ENCODE measurements at regions not wholly inside any gene's neighbourhood (a gene's known extent, or its start where the extent isn't known, plus 50 kb on each side); places are given as distances from the start of the nearest gene placed in this dataset.

GRCh38 chr19:30880551-30880950 is 468.7 kb downstream of the TSHZ3 start:
- H3K4me1 ChIP-seq (ENCODE audit: control insufficient read depth in 3 of 3, insufficient read depth in 2 of 3, low read depth in 1 of 3, low read length in 2 of 3) = no peaks in the 10 kb centered on the region
- FAIRE-seq (no peak), DNase-seq (no peak)
- WGBS, 3 donors = 49 to 70% (median 57%) methylated on average over 4 of the region's 4 CpGs
- H3K27ac ChIP-seq (ENCODE audit: low read depth in 1 of 3, low read length in 2 of 3) = no peak overlapping the region
- no peak overlapping the region for H3K4me3 ChIP-seq (ENCODE audit: low read depth in 1 of 3, low read length in 3 of 3)
- no peaks in the 10 kb centered on the region for H3K9me3 ChIP-seq (ENCODE audit: control insufficient read depth in 2 of 2, insufficient read depth in 1 of 2, low read depth in 1 of 2, low read length in 1 of 2)
- H3K27me3 ChIP-seq (ENCODE audit: control insufficient read depth in 3 of 3, insufficient read depth in 3 of 3, low read length in 3 of 3) = no peaks in the 10 kb centered on the region
- H3K36me3 ChIP-seq (ENCODE audit: control insufficient read depth in 3 of 3, insufficient read depth in 2 of 3, low read depth in 1 of 3, low read length in 3 of 3) = no peaks in the 10 kb centered on the region

- Histone ChIP-seq H3K36me3 (ENCODE audit: control insufficient read depth in 3 of 3, insufficient read depth in 2 of 3, low read depth in 1 of 3, low read length in 3 of 3) (no peaks in the 10 kb centered on the region), H3K27me3 (ENCODE audit: control insufficient read depth in 3 of 3, insufficient read depth in 3 of 3, low read length in 3 of 3) (no peaks in the 10 kb centered on the region), H3K4me3 (ENCODE audit: low read depth in 1 of 3, low read length in 3 of 3) (no peak overlapping the region), H3K9me3 (ENCODE audit: control insufficient read depth in 2 of 2, insufficient read depth in 1 of 2, low read depth in 1 of 2, low read length in 1 of 2) (no peaks in the 10 kb centered on the region), H3K4me1 (ENCODE audit: control insufficient read depth in 3 of 3, insufficient read depth in 2 of 3, low read depth in 1 of 3, low read length in 2 of 3) (no peaks in the 10 kb centered on the region), H3K27ac (ENCODE audit: low read depth in 1 of 3, low read length in 2 of 3) (no peak overlapping the region)
- 69 to 77% (median 70%) methylated on average over 4 of the region's 4 CpGs for WGBS, 3 donors
- DNase-seq = no peak
- no peak for FAIRE-seq
Observed at GRCh38 chr19:30880151-30880550, 469.1 kb downstream of the TSHZ3 start.

- Histone ChIP-seq H3K27me3 (ENCODE audit: control insufficient read depth in 3 of 3, insufficient read depth in 3 of 3, low read length in 3 of 3) (no peaks in the 10 kb centered on the region), H3K4me3 (ENCODE audit: low read depth in 1 of 3, low read length in 3 of 3) (no peak overlapping the region), H3K27ac (ENCODE audit: low read depth in 1 of 3, low read length in 2 of 3) (no peak overlapping the region), H3K9me3 (ENCODE audit: control insufficient read depth in 2 of 2, insufficient read depth in 1 of 2, low read depth in 1 of 2, low read length in 1 of 2) (no peaks in the 10 kb centered on the region), H3K4me1 (ENCODE audit: control insufficient read depth in 3 of 3, insufficient read depth in 2 of 3, low read depth in 1 of 3, low read length in 2 of 3) (no peaks in the 10 kb centered on the region), H3K36me3 (ENCODE audit: control insufficient read depth in 3 of 3, insufficient read depth in 2 of 3, low read depth in 1 of 3, low read length in 3 of 3) (no peaks in the 10 kb centered on the region)
- no peak for FAIRE-seq
- 76 to 88% (median 76%) methylated on average over 3 of the region's 3 CpGs for WGBS, 3 donors
- DNase-seq = no peak
Observed at GRCh38 chr19:30879736-30880135, 469.5 kb downstream of the TSHZ3 start.

- Histone ChIP-seq H3K36me3 (ENCODE audit: control insufficient read depth in 3 of 3, insufficient read depth in 2 of 3, low read depth in 1 of 3, low read length in 3 of 3) (no peaks in the 10 kb centered on the region), H3K4me1 (ENCODE audit: control insufficient read depth in 3 of 3, insufficient read depth in 2 of 3, low read depth in 1 of 3, low read length in 2 of 3) (no peaks in the 10 kb centered on the region), H3K27ac (ENCODE audit: low read depth in 1 of 3, low read length in 2 of 3) (no peak overlapping the region), H3K4me3 (ENCODE audit: low read depth in 1 of 3, low read length in 3 of 3) (no peak overlapping the region), H3K27me3 (ENCODE audit: control insufficient read depth in 3 of 3, insufficient read depth in 3 of 3, low read length in 3 of 3) (no peaks in the 10 kb centered on the region), H3K9me3 (ENCODE audit: control insufficient read depth in 2 of 2, insufficient read depth in 1 of 2, low read depth in 1 of 2, low read length in 1 of 2) (no peaks in the 10 kb centered on the region)
- no peak for DNase-seq
- WGBS, 3 donors = 86 to 96% (median 92%) methylated on average over 3 of the region's 3 CpGs
- FAIRE-seq = no peak
Observed at GRCh38 chr19:30879225-30879624, 470.0 kb downstream of the TSHZ3 start.

GRCh38 chr19:30878495-30878894 is 470.7 kb downstream of the TSHZ3 start:
- Histone ChIP-seq H3K9me3 (ENCODE audit: control insufficient read depth in 2 of 2, insufficient read depth in 1 of 2, low read depth in 1 of 2, low read length in 1 of 2) (no peaks in the 10 kb centered on the region), H3K4me3 (ENCODE audit: low read depth in 1 of 3, low read length in 3 of 3) (no peak overlapping the region), H3K27ac (ENCODE audit: low read depth in 1 of 3, low read length in 2 of 3) (no peak overlapping the region), H3K27me3 (ENCODE audit: control insufficient read depth in 3 of 3, insufficient read depth in 3 of 3, low read length in 3 of 3) (no peaks in the 10 kb centered on the region), H3K4me1 (ENCODE audit: control insufficient read depth in 3 of 3, insufficient read depth in 2 of 3, low read depth in 1 of 3, low read length in 2 of 3) (no peaks in the 10 kb centered on the region), H3K36me3 (ENCODE audit: control insufficient read depth in 3 of 3, insufficient read depth in 2 of 3, low read depth in 1 of 3, low read length in 3 of 3) (no peaks in the 10 kb centered on the region)
- no peak for DNase-seq
- no peak for FAIRE-seq
- WGBS, 3 donors = 34 to 65% (median 46%) methylated on average over 3 of the region's 3 CpGs

- FAIRE-seq = no peak
- no peaks in the 10 kb centered on the region for H3K27me3 ChIP-seq (ENCODE audit: control insufficient read depth in 3 of 3, insufficient read depth in 3 of 3, low read length in 3 of 3)
- H3K4me1 ChIP-seq (ENCODE audit: control insufficient read depth in 3 of 3, insufficient read depth in 2 of 3, low read depth in 1 of 3, low read length in 2 of 3) = no peaks in the 10 kb centered on the region
- H3K36me3 ChIP-seq (ENCODE audit: control insufficient read depth in 3 of 3, insufficient read depth in 2 of 3, low read depth in 1 of 3, low read length in 3 of 3) = no peaks in the 10 kb centered on the region
- H3K27ac ChIP-seq (ENCODE audit: low read depth in 1 of 3, low read length in 2 of 3) = no peak overlapping the region
- no peaks in the 10 kb centered on the region for H3K9me3 ChIP-seq (ENCODE audit: control insufficient read depth in 2 of 2, insufficient read depth in 1 of 2, low read depth in 1 of 2, low read length in 1 of 2)
- DNase-seq = no peak
- no peak overlapping the region for H3K4me3 ChIP-seq (ENCODE audit: low read depth in 1 of 3, low read length in 3 of 3)
- WGBS, 3 donors = 48 to 70% (median 52%) methylated on average over 4 of the region's 4 CpGs
Observed at GRCh38 chr19:30877661-30878113, 471.5 kb downstream of the TSHZ3 start.

GRCh38 chr19:30873691-30874090 is 475.5 kb downstream of the TSHZ3 start:
- Histone ChIP-seq H3K4me3 (ENCODE audit: low read depth in 1 of 3, low read length in 3 of 3) (no peak overlapping the region), H3K27me3 (ENCODE audit: control insufficient read depth in 3 of 3, insufficient read depth in 3 of 3, low read length in 3 of 3) (no peaks in the 10 kb centered on the region), H3K27ac (ENCODE audit: low read depth in 1 of 3, low read length in 2 of 3) (no peak overlapping the region), H3K36me3 (ENCODE audit: control insufficient read depth in 3 of 3, insufficient read depth in 2 of 3, low read depth in 1 of 3, low read length in 3 of 3) (no peaks in the 10 kb centered on the region), H3K9me3 (ENCODE audit: control insufficient read depth in 2 of 2, insufficient read depth in 1 of 2, low read depth in 1 of 2, low read length in 1 of 2) (no peaks in the 10 kb centered on the region), H3K4me1 (ENCODE audit: control insufficient read depth in 3 of 3, insufficient read depth in 2 of 3, low read depth in 1 of 3, low read length in 2 of 3) (no peaks in the 10 kb centered on the region)
- 40 to 64% (median 44%) methylated on average over 1 of the region's 1 CpG for WGBS, 3 donors
- DNase-seq (no peak), FAIRE-seq (no peak)

GRCh38 chr19:30873003-30873402 is 476.2 kb downstream of the TSHZ3 start:
- H3K9me3 ChIP-seq (ENCODE audit: control insufficient read depth in 2 of 2, insufficient read depth in 1 of 2, low read depth in 1 of 2, low read length in 1 of 2) = no peaks in the 10 kb centered on the region
- 47 to 77% (median 69%) methylated on average over 2 of the region's 2 CpGs for WGBS, 3 donors
- DNase-seq (no peak), FAIRE-seq (no peak)
- H3K27ac ChIP-seq (ENCODE audit: low read depth in 1 of 3, low read length in 2 of 3) = no peak overlapping the region
- H3K4me3 ChIP-seq (ENCODE audit: low read depth in 1 of 3, low read length in 3 of 3) = no peak overlapping the region
- no peaks in the 10 kb centered on the region for H3K27me3 ChIP-seq (ENCODE audit: control insufficient read depth in 3 of 3, insufficient read depth in 3 of 3, low read length in 3 of 3)
- H3K4me1 ChIP-seq (ENCODE audit: control insufficient read depth in 3 of 3, insufficient read depth in 2 of 3, low read depth in 1 of 3, low read length in 2 of 3) = no peaks in the 10 kb centered on the region
- no peaks in the 10 kb centered on the region for H3K36me3 ChIP-seq (ENCODE audit: control insufficient read depth in 3 of 3, insufficient read depth in 2 of 3, low read depth in 1 of 3, low read length in 3 of 3)

GRCh38 chr19:30871979-30872378 is 477.3 kb downstream of the TSHZ3 start:
- 75 to 78% (median 76%) methylated on average over 4 of the region's 4 CpGs for WGBS, 3 donors
- H3K9me3 ChIP-seq (ENCODE audit: control insufficient read depth in 2 of 2, insufficient read depth in 1 of 2, low read depth in 1 of 2, low read length in 1 of 2) = peaks cover 0 to under 1% of the 10 kb centered on the region in 2 donors
- DNase-seq = no peak
- H3K27ac ChIP-seq (ENCODE audit: low read depth in 1 of 3, low read length in 2 of 3) = no peak overlapping the region
- H3K4me1 ChIP-seq (ENCODE audit: control insufficient read depth in 3 of 3, insufficient read depth in 2 of 3, low read depth in 1 of 3, low read length in 2 of 3) = no peaks in the 10 kb centered on the region
- FAIRE-seq = no peak
- no peaks in the 10 kb centered on the region for H3K27me3 ChIP-seq (ENCODE audit: control insufficient read depth in 3 of 3, insufficient read depth in 3 of 3, low read length in 3 of 3)
- H3K36me3 ChIP-seq (ENCODE audit: control insufficient read depth in 3 of 3, insufficient read depth in 2 of 3, low read depth in 1 of 3, low read length in 3 of 3) = no peaks in the 10 kb centered on the region
- no peak overlapping the region for H3K4me3 ChIP-seq (ENCODE audit: low read depth in 1 of 3, low read length in 3 of 3)
